Smooth muscle cell (in vitro differentiated cells): ENCODE measurements at regions not wholly inside any gene's neighbourhood (a gene's known extent, or its start where the extent isn't known, plus 50 kb on each side); places are given as distances from the start of the nearest gene placed in this dataset.

Experiments
- DNase-seq: peaks from one replicate; lab custom pipeline; 2025; ENCODE audit not compliant: unreplicated experiment; lab: John Stamatoyannopoulos, UW
- H2AFZ ChIP-seq: fragments of 200-600 bp; sonication (generic); 2 replicates; pipeline ENCODE4 v1.6.0; 2016; ENCODE audit warnings: antibody characterized with exemption, low read depth, mild to moderate bottlenecking
- H3F3A ChIP-seq: fragments of 200-600 bp; sonication (generic); 2 replicates; pipeline ENCODE4 v1.6.0; 2017; ENCODE audit warnings: antibody characterized with exemption, low read depth
- H3K27ac ChIP-seq: fragments of 200-600 bp; sonication (generic); 2 replicates; pipeline ENCODE4 v1.5.1; 2016; ENCODE audit warnings: low read depth, mild to moderate bottlenecking
- H3K27me3 ChIP-seq: fragments of 200-600 bp; sonication (generic); 2 replicates; pipeline ENCODE4 v1.6.1; 2016; ENCODE audit warnings: low read depth, mild to moderate bottlenecking
- H3K36me3 ChIP-seq: fragments of 200-600 bp; sonication (generic); 2 replicates; pipeline ENCODE4 v1.5.1; 2016; ENCODE audit warnings: low read depth
- H3K4me1 ChIP-seq: fragments of 200-600 bp; sonication (generic); 2 replicates; pipeline ENCODE4 v1.5.1; 2016; ENCODE audit warnings: low read depth
- H3K4me2 ChIP-seq: fragments of 200-600 bp; sonication (generic); 2 replicates; pipeline ENCODE4 v1.6.0; 2016; ENCODE audit warnings: mild to moderate bottlenecking
- H3K4me3 ChIP-seq: fragments of 200-600 bp; sonication (generic); 2 replicates; pipeline ENCODE4 v1.5.1; 2016; ENCODE audit warnings: mild to moderate bottlenecking
- H3K79me2 ChIP-seq: fragments of 200-600 bp; sonication (generic); 2 replicates; pipeline ENCODE4 v1.6.0; 2016; ENCODE audit warnings: low read depth, mild to moderate bottlenecking
- H3K9ac ChIP-seq: fragments of 200-600 bp; sonication (generic); 2 replicates; pipeline ENCODE4 v1.6.0; 2016; ENCODE audit warnings: low read depth
- H3K9me3 ChIP-seq: fragments of 200-600 bp; sonication (generic); replicated peaks from 2 replicates; pipeline ENCODE4 v1.5.1; 2016; ENCODE audit warnings: low read depth
- H4K20me1 ChIP-seq: fragments of 200-600 bp; sonication (generic); 2 replicates; pipeline ENCODE4 v1.6.0; 2016; ENCODE audit warnings: low read depth
- CTCF ChIP-seq: fragments of 200-600 bp; sonication (generic); IDR thresholded peaks from 2 replicates; pipeline ENCODE4 v1.5.1; 2017; ENCODE audit warnings: borderline replicate concordance, mild to moderate bottlenecking, antibody characterized with exemption; ENCODE audit not compliant: insufficient read depth, poor library complexity, severe bottlenecking
- WGBS: methylation state at CpG from one replicate; pipeline ENCODE4 v1.1.7; 2016; ENCODE audit warnings: low lambda C conversion rate; 5-methylcytosine and 5-hydroxymethylcytosine counted together

- WGBS: 50% methylated on average over 1 of the region's 1 CpG
- Histone ChIP-seq H3K4me1 (no peaks in the 10 kb centered on the region), H4K20me1 (no peaks in the 10 kb centered on the region), H3K9ac (no peak overlapping the region), H3K4me2 (no peak overlapping the region), H3K27ac (no peak overlapping the region), H3K79me2 (no peaks in the 10 kb centered on the region), H3F3A (no peaks in the 10 kb centered on the region), H3K36me3 (no peaks in the 10 kb centered on the region), H3K27me3 (no peaks in the 10 kb centered on the region), H2AFZ (no peak overlapping the region), H3K9me3 (no peaks in the 10 kb centered on the region), H3K4me3 (no peak overlapping the region)
- DNase-seq: no peak
- no peak for TF ChIP-seq CTCF
Measured at GRCh38 chrX:117335209-117335608, 781.4 kb downstream of the KLHL13 start.

GRCh38 chrX:117327373-117327772, 789.2 kb downstream of the KLHL13 start:
- WGBS: 30% methylated on average over 1 of the region's 1 CpG
- Histone ChIP-seq H3K79me2 (no peaks in the 10 kb centered on the region), H3K9me3 (no peaks in the 10 kb centered on the region)

GRCh38 chrX:117325706-117326105, 790.9 kb downstream of the KLHL13 start:
- no peak for DNase-seq
- Histone ChIP-seq H3K27ac (no peak overlapping the region), H4K20me1 (no peaks in the 10 kb centered on the region), H3K4me3 (no peak overlapping the region), H3K9ac (no peak overlapping the region), H3K79me2 (no peaks in the 10 kb centered on the region), H3K4me2 (no peak overlapping the region), H3K4me1 (no peaks in the 10 kb centered on the region), H3F3A (no peaks in the 10 kb centered on the region), H3K36me3 (no peaks in the 10 kb centered on the region), H2AFZ (no peak overlapping the region), H3K27me3 (no peaks in the 10 kb centered on the region), H3K9me3 (peaks cover 3% of the 10 kb centered on the region)
- WGBS: 82% methylated on average over 3 of the region's 3 CpGs
- no peak for TF ChIP-seq CTCF

More at GRCh38 chrX:117327373-117327772, 789.2 kb downstream of the KLHL13 start:
- no peak for TF ChIP-seq CTCF
- no peaks in the 10 kb centered on the region for H3K4me1 ChIP-seq
- no peak overlapping the region for H3K4me2 ChIP-seq
- no peaks in the 10 kb centered on the region for H3K27me3 ChIP-seq
- no peaks in the 10 kb centered on the region for H4K20me1 ChIP-seq
- no peak overlapping the region for H3K4me3 ChIP-seq
- no peak overlapping the region for H3K27ac ChIP-seq
- no peak overlapping the region for H2AFZ ChIP-seq
- H3K9ac ChIP-seq: no peak overlapping the region
- H3K36me3 ChIP-seq: no peaks in the 10 kb centered on the region
- no peak for DNase-seq
- no peaks in the 10 kb centered on the region for H3F3A ChIP-seq

GRCh38 chrX:117305168-117305766, 811.3 kb downstream of the KLHL13 start:
- Histone ChIP-seq H3F3A (no peaks in the 10 kb centered on the region), H3K4me1 (no peaks in the 10 kb centered on the region), H3K4me3 (no peak overlapping the region), H3K4me2 (no peak overlapping the region), H3K9ac (no peak overlapping the region), H2AFZ (no peak overlapping the region), H3K79me2 (no peaks in the 10 kb centered on the region), H3K9me3 (no peaks in the 10 kb centered on the region), H3K27ac (no peak overlapping the region), H3K36me3 (no peaks in the 10 kb centered on the region), H3K27me3 (no peaks in the 10 kb centered on the region), H4K20me1 (no peaks in the 10 kb centered on the region)
- 77% methylated on average over 4 of the region's 4 CpGs for WGBS
- DNase-seq: no peak
- no peak for TF ChIP-seq CTCF
